ENCODE measurements at regions not wholly inside any gene's neighbourhood (a gene's known extent, or its start where the extent isn't known, plus 50 kb on each side); places are given as distances from the start of the nearest gene placed in this dataset.

DNA sequence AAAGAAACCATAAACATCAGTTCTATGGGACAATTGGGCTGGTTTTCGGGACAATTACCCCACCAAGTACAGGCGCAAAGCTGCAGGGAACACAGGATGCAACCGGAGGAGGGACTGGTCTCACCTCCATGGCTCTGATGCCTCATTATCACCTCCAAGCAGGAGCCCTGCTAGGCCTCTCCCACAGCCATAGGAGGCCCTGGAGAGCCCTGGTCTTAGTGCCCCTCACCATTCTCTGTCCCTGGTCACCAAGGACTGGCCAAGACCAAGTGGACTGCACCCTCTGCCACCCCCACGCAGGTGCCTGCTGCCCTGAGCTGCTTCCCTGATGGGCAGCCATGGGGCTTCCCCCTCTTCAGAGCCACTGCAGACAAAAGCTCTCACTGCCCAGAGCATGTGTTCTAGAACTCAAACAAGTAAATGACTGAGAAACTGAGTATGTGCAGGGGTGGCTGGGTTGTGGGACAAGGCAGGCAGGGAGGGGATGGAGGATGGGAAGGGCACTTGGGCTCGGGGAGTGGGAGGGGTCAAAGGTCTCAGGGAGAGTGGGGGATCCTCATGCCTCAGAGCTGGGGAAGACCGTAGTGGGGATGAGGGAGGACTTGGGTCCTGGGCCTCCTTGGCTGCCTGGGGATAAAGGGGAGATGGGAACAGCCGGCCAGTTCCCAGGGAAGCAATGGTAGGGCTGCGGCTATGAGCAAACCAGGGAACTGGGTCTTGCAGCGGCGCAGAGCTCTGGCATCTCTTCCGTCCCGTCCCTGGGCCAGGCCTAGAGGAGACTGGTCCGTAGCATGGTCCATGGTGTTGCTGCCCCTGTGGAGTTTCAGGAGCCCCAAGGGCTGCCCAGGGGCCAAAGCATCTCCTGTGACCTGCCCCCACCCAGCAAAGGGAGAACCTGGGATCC is 435.1 kb downstream of the PREX1 start:
- TF ChIP-seq, protein P1, sequence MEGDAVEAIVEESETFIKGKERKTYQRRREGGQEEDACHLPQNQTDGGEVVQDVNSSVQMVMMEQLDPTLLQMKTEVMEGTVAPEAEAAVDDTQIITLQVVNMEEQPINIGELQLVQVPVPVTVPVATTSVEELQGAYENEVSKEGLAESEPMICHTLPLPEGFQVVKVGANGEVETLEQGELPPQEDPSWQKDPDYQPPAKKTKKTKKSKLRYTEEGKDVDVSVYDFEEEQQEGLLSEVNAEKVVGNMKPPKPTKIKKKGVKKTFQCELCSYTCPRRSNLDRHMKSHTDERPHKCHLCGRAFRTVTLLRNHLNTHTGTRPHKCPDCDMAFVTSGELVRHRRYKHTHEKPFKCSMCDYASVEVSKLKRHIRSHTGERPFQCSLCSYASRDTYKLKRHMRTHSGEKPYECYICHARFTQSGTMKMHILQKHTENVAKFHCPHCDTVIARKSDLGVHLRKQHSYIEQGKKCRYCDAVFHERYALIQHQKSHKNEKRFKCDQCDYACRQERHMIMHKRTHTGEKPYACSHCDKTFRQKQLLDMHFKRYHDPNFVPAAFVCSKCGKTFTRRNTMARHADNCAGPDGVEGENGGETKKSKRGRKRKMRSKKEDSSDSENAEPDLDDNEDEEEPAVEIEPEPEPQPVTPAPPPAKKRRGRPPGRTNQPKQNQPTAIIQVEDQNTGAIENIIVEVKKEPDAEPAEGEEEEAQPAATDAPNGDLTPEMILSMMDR (conservative IDR thresholded peaks at IDR 0.05; ENCODE audit: low read length): no peak
- TF ChIP-seq EZH2phosphoT487 (IDR thresholded peaks at IDR 0.05; ENCODE audit: borderline replicate concordance): no peak
